ENCODE measurements at regions not wholly inside any gene's neighbourhood (a gene's known extent, or its start where the extent isn't known, plus 50 kb on each side); places are given as distances from the start of the nearest gene placed in this dataset.

DNA sequence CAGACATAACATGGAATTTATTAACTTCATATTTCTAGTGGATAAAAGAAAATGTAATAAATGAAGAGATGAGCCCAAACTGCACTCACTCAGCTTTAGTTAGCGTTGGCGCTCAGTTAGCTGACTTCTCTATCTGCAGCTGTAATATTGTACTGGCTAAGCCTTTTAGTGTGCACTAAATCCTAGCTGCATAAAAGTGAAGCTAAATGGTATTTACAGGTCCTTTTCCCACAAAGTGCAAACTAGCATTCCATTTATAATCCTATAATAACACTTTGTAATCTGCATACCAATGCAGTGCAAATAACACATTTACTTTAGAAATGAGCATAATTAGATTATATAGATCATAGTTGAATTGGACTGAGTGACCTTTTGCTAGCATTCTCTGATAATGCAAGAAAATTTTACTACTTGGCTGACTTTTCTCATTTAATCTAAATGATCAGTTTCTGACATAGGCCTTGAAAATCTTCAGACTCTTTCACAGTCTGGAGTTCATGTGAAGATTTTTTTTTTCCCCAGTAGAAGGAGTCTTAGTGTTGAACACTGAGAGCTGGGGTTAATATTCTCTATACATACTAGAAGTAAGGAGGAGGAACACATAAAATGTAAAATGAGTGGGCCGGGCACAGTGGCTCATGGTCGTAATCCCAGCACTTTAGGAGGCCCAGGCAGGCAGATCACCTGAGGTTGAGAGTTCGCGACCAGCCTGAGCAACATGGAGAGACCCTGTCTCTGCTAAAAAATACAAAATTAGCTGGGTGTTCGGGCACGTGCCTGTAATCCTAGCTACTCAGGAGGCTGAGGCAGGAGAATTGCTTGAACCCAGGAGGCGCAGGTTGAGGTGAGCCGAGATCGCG lies 1426.4 kb downstream of the PCDH9 start:
- no peak for TF ChIP-seq POLR2A (IDR thresholded peaks at IDR 0.05)
- TF ChIP-seq, protein P1, sequence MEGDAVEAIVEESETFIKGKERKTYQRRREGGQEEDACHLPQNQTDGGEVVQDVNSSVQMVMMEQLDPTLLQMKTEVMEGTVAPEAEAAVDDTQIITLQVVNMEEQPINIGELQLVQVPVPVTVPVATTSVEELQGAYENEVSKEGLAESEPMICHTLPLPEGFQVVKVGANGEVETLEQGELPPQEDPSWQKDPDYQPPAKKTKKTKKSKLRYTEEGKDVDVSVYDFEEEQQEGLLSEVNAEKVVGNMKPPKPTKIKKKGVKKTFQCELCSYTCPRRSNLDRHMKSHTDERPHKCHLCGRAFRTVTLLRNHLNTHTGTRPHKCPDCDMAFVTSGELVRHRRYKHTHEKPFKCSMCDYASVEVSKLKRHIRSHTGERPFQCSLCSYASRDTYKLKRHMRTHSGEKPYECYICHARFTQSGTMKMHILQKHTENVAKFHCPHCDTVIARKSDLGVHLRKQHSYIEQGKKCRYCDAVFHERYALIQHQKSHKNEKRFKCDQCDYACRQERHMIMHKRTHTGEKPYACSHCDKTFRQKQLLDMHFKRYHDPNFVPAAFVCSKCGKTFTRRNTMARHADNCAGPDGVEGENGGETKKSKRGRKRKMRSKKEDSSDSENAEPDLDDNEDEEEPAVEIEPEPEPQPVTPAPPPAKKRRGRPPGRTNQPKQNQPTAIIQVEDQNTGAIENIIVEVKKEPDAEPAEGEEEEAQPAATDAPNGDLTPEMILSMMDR (IDR thresholded peaks at IDR 0.05), result no peak
- TF ChIP-seq POLR2AphosphoS5 (IDR thresholded peaks at IDR 0.05), result no peak

Measured in prostate gland (tissue), 2 donors.